ENCODE measurements at regions not wholly inside any gene's neighbourhood (a gene's known extent, or its start where the extent isn't known, plus 50 kb on each side); places are given as distances from the start of the nearest gene placed in this dataset.

DNA sequence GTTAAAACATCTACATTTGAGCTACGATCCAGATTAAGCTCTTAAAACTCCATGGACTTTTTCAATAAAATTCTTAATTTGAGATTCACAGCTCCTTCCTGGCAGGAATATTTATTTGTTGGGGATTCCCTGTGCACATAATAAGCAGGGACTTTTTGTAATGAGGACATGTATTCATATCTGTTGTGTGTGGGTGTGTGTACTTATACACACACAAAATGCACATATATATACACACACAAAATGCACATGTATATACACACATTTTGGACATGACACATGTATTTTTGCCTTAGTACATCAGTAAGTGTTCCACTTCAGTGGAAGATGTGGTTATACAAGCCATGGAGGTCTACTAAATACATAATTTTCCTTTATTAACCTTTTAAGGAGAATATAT is 1131.1 kb upstream of the CDH2 start:
- FAIRE-seq (no peak), DNase-seq (no peak)
- Histone ChIP-seq H3K36me3 (ENCODE audit: control insufficient read depth in 3 of 3, insufficient read depth in 2 of 3, low read depth in 1 of 3, low read length in 3 of 3) (no peaks in the 10 kb centered on the region), H3K4me3 (ENCODE audit: low read depth in 1 of 3, low read length in 3 of 3) (no peak overlapping the region), H3K27ac (ENCODE audit: low read depth in 1 of 3, low read length in 2 of 3) (no peak overlapping the region), H3K4me1 (ENCODE audit: control insufficient read depth in 3 of 3, insufficient read depth in 2 of 3, low read depth in 1 of 3, low read length in 2 of 3) (no peaks in the 10 kb centered on the region), H3K9me3 (ENCODE audit: control insufficient read depth in 2 of 2, insufficient read depth in 1 of 2, low read depth in 1 of 2, low read length in 1 of 2) (no peaks in the 10 kb centered on the region), H3K27me3 (ENCODE audit: control insufficient read depth in 3 of 3, insufficient read depth in 3 of 3, low read length in 3 of 3) (no peaks in the 10 kb centered on the region)
- 78 to 82% (median 80%) methylated on average over 1 of the region's 1 CpG for WGBS, 3 donors

DNA sequence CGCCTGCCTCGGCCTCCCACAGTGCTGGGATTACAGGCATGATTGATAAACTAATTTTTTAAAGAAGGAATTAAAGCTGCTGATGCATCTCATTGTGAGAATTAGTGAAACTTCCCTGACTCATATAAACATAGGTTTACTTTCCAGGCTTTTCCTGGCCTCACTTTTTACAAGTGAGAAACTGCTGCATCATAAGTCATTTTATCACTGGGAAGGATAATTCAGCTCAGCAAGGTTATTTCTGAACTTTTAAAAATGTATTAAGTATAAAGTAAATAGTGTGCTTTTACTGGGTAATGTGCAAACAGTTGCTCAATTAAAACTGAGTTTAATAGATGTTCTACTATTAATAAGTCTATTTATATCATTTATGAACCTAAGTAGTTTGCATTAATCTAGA is 1130.3 kb upstream of the CDH2 start:
- no peaks in the 10 kb centered on the region for H3K36me3 ChIP-seq (ENCODE audit: control insufficient read depth in 3 of 3, insufficient read depth in 2 of 3, low read depth in 1 of 3, low read length in 3 of 3)
- H3K27me3 ChIP-seq (ENCODE audit: control insufficient read depth in 3 of 3, insufficient read depth in 3 of 3, low read length in 3 of 3): no peaks in the 10 kb centered on the region
- no peaks in the 10 kb centered on the region for H3K4me1 ChIP-seq (ENCODE audit: control insufficient read depth in 3 of 3, insufficient read depth in 2 of 3, low read depth in 1 of 3, low read length in 2 of 3)
- FAIRE-seq (no peak), DNase-seq (no peak)
- WGBS, 3 donors: 84 to 89% (median 87%) methylated on average over 2 of the region's 2 CpGs
- no peak overlapping the region for H3K27ac ChIP-seq (ENCODE audit: low read depth in 1 of 3, low read length in 2 of 3)
- H3K9me3 ChIP-seq (ENCODE audit: control insufficient read depth in 2 of 2, insufficient read depth in 1 of 2, low read depth in 1 of 2, low read length in 1 of 2): no peaks in the 10 kb centered on the region
- no peak overlapping the region for H3K4me3 ChIP-seq (ENCODE audit: low read depth in 1 of 3, low read length in 3 of 3)

- H3K27me3 ChIP-seq (ENCODE audit: control insufficient read depth in 3 of 3, insufficient read depth in 3 of 3, low read length in 3 of 3): no peaks in the 10 kb centered on the region
- no peak for FAIRE-seq
- H3K4me3 ChIP-seq (ENCODE audit: low read depth in 1 of 3, low read length in 3 of 3): no peak overlapping the region
- 81 to 87% (median 86%) methylated on average over 3 of the region's 3 CpGs for WGBS, 3 donors
- H3K4me1 ChIP-seq (ENCODE audit: control insufficient read depth in 3 of 3, insufficient read depth in 2 of 3, low read depth in 1 of 3, low read length in 2 of 3): no peaks in the 10 kb centered on the region
- DNase-seq: no peak
- H3K27ac ChIP-seq (ENCODE audit: low read depth in 1 of 3, low read length in 2 of 3): no peak overlapping the region
- H3K9me3 ChIP-seq (ENCODE audit: control insufficient read depth in 2 of 2, insufficient read depth in 1 of 2, low read depth in 1 of 2, low read length in 1 of 2): no peaks in the 10 kb centered on the region
- no peaks in the 10 kb centered on the region for H3K36me3 ChIP-seq (ENCODE audit: control insufficient read depth in 3 of 3, insufficient read depth in 2 of 3, low read depth in 1 of 3, low read length in 3 of 3)
These were observed 1128.6 kb upstream of the CDH2 start for GRCh38 chr18:29305516-29305915.

- Histone ChIP-seq H3K36me3 (ENCODE audit: control insufficient read depth in 3 of 3, insufficient read depth in 2 of 3, low read depth in 1 of 3, low read length in 3 of 3) (no peaks in the 10 kb centered on the region), H3K4me3 (ENCODE audit: low read depth in 1 of 3, low read length in 3 of 3) (no peak overlapping the region), H3K9me3 (ENCODE audit: control insufficient read depth in 2 of 2, insufficient read depth in 1 of 2, low read depth in 1 of 2, low read length in 1 of 2) (no peaks in the 10 kb centered on the region), H3K4me1 (ENCODE audit: control insufficient read depth in 3 of 3, insufficient read depth in 2 of 3, low read depth in 1 of 3, low read length in 2 of 3) (no peaks in the 10 kb centered on the region), H3K27me3 (ENCODE audit: control insufficient read depth in 3 of 3, insufficient read depth in 3 of 3, low read length in 3 of 3) (no peaks in the 10 kb centered on the region), H3K27ac (ENCODE audit: low read depth in 1 of 3, low read length in 2 of 3) (no peak overlapping the region)
- 66 to 78% (median 68%) methylated on average over 3 of the region's 3 CpGs for WGBS, 3 donors
- no peak for DNase-seq
- no peak for FAIRE-seq
These were observed 1124.1 kb upstream of the CDH2 start for GRCh38 chr18:29301048-29301447.

- DNase-seq (no peak), FAIRE-seq (no peak)
- WGBS, 3 donors: 60 to 78% (median 69%) methylated on average over 2 of the region's 2 CpGs
- no peaks in the 10 kb centered on the region for H3K27me3 ChIP-seq (ENCODE audit: control insufficient read depth in 3 of 3, insufficient read depth in 3 of 3, low read length in 3 of 3)
- no peak overlapping the region for H3K27ac ChIP-seq (ENCODE audit: low read depth in 1 of 3, low read length in 2 of 3)
- H3K36me3 ChIP-seq (ENCODE audit: control insufficient read depth in 3 of 3, insufficient read depth in 2 of 3, low read depth in 1 of 3, low read length in 3 of 3): no peaks in the 10 kb centered on the region
- no peak overlapping the region for H3K4me3 ChIP-seq (ENCODE audit: low read depth in 1 of 3, low read length in 3 of 3)
- H3K4me1 ChIP-seq (ENCODE audit: control insufficient read depth in 3 of 3, insufficient read depth in 2 of 3, low read depth in 1 of 3, low read length in 2 of 3): no peaks in the 10 kb centered on the region
- no peaks in the 10 kb centered on the region for H3K9me3 ChIP-seq (ENCODE audit: control insufficient read depth in 2 of 2, insufficient read depth in 1 of 2, low read depth in 1 of 2, low read length in 1 of 2)
These were observed 1108.5 kb upstream of the CDH2 start for GRCh38 chr18:29285471-29285870.

- WGBS, 3 donors: 84 to 91% (median 84%) methylated on average over 2 of the region's 2 CpGs
- Histone ChIP-seq H3K9me3 (ENCODE audit: control insufficient read depth in 2 of 2, insufficient read depth in 1 of 2, low read depth in 1 of 2, low read length in 1 of 2) (no peaks in the 10 kb centered on the region), H3K27ac (ENCODE audit: low read depth in 1 of 3, low read length in 2 of 3) (no peak overlapping the region), H3K36me3 (ENCODE audit: control insufficient read depth in 3 of 3, insufficient read depth in 2 of 3, low read depth in 1 of 3, low read length in 3 of 3) (no peaks in the 10 kb centered on the region), H3K4me1 (ENCODE audit: control insufficient read depth in 3 of 3, insufficient read depth in 2 of 3, low read depth in 1 of 3, low read length in 2 of 3) (no peaks in the 10 kb centered on the region), H3K4me3 (ENCODE audit: low read depth in 1 of 3, low read length in 3 of 3) (no peak overlapping the region), H3K27me3 (ENCODE audit: control insufficient read depth in 3 of 3, insufficient read depth in 3 of 3, low read length in 3 of 3) (no peaks in the 10 kb centered on the region)
- no peak for FAIRE-seq
- no peak for DNase-seq
These were observed 1094.6 kb upstream of the CDH2 start for GRCh38 chr18:29271501-29271900.

- H3K27ac ChIP-seq (ENCODE audit: low read depth in 1 of 3, low read length in 2 of 3): no peak overlapping the region
- no peaks in the 10 kb centered on the region for H3K36me3 ChIP-seq (ENCODE audit: control insufficient read depth in 3 of 3, insufficient read depth in 2 of 3, low read depth in 1 of 3, low read length in 3 of 3)
- no peak for FAIRE-seq
- DNase-seq: no peak
- 56 to 75% (median 60%) methylated on average over 2 of the region's 2 CpGs for WGBS, 3 donors
- no peaks in the 10 kb centered on the region for H3K9me3 ChIP-seq (ENCODE audit: control insufficient read depth in 2 of 2, insufficient read depth in 1 of 2, low read depth in 1 of 2, low read length in 1 of 2)
- no peak overlapping the region for H3K4me3 ChIP-seq (ENCODE audit: low read depth in 1 of 3, low read length in 3 of 3)
- H3K4me1 ChIP-seq (ENCODE audit: control insufficient read depth in 3 of 3, insufficient read depth in 2 of 3, low read depth in 1 of 3, low read length in 2 of 3): no peaks in the 10 kb centered on the region
- no peaks in the 10 kb centered on the region for H3K27me3 ChIP-seq (ENCODE audit: control insufficient read depth in 3 of 3, insufficient read depth in 3 of 3, low read length in 3 of 3)
These were observed 1082.9 kb upstream of the CDH2 start for GRCh38 chr18:29259838-29260237.

DNA sequence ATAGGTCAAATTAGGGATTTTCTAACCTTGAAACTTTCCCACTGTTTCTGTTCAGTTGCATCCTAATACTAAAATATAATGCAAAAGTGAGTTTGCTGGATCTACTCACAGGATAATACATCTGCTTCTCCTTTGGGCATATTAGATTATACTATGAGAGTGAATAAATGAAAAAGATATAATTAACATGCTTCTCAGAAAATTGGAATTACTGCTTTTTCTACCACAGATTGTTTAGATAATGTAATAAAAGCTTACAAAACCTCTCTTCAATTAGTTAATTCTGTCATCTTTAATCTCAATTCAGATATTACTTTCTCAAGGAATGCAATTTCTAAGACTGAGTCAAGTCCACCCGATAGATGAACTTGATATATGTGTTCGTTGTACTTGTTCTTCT is 1077.2 kb upstream of the CDH2 start:
- Histone ChIP-seq H3K27ac (ENCODE audit: low read depth in 1 of 3, low read length in 2 of 3) (no peak overlapping the region), H3K4me1 (ENCODE audit: control insufficient read depth in 3 of 3, insufficient read depth in 2 of 3, low read depth in 1 of 3, low read length in 2 of 3) (no peaks in the 10 kb centered on the region), H3K9me3 (ENCODE audit: control insufficient read depth in 2 of 2, insufficient read depth in 1 of 2, low read depth in 1 of 2, low read length in 1 of 2) (no peaks in the 10 kb centered on the region), H3K36me3 (ENCODE audit: control insufficient read depth in 3 of 3, insufficient read depth in 2 of 3, low read depth in 1 of 3, low read length in 3 of 3) (no peaks in the 10 kb centered on the region), H3K4me3 (ENCODE audit: low read depth in 1 of 3, low read length in 3 of 3) (no peak overlapping the region), H3K27me3 (ENCODE audit: control insufficient read depth in 3 of 3, insufficient read depth in 3 of 3, low read length in 3 of 3) (no peaks in the 10 kb centered on the region)
- DNase-seq (no peak), FAIRE-seq (no peak)
- WGBS, 3 donors: 92 to 96% (median 94%) methylated on average over 2 of the region's 2 CpGs

- FAIRE-seq (no peak), DNase-seq (no peak)
- Histone ChIP-seq H3K27ac (ENCODE audit: low read depth in 1 of 3, low read length in 2 of 3) (no peak overlapping the region), H3K27me3 (ENCODE audit: control insufficient read depth in 3 of 3, insufficient read depth in 3 of 3, low read length in 3 of 3) (no peaks in the 10 kb centered on the region), H3K36me3 (ENCODE audit: control insufficient read depth in 3 of 3, insufficient read depth in 2 of 3, low read depth in 1 of 3, low read length in 3 of 3) (no peaks in the 10 kb centered on the region), H3K4me1 (ENCODE audit: control insufficient read depth in 3 of 3, insufficient read depth in 2 of 3, low read depth in 1 of 3, low read length in 2 of 3) (no peaks in the 10 kb centered on the region), H3K9me3 (ENCODE audit: control insufficient read depth in 2 of 2, insufficient read depth in 1 of 2, low read depth in 1 of 2, low read length in 1 of 2) (no peaks in the 10 kb centered on the region), H3K4me3 (ENCODE audit: low read depth in 1 of 3, low read length in 3 of 3) (no peak overlapping the region)
- WGBS, 3 donors: 17 to 52% (median 17%) methylated on average over 1 of the region's 1 CpG
These were observed 1074.8 kb upstream of the CDH2 start for GRCh38 chr18:29251681-29252080.

Data from small intestine (tissue), 7 donors.